Spleen (tissue), 11 donors: ENCODE measurements at regions not wholly inside any gene's neighbourhood (a gene's known extent, or its start where the extent isn't known, plus 50 kb on each side); places are given as distances from the start of the nearest gene placed in this dataset.
A peak's percentile ranks its signal among the peaks of the same experiment; 100 is the strongest.

Source experiments
- DNase-seq: peaks from one replicate; pipeline ENCODE4 v3.0.0-alpha.2; 2020
- H3K27ac ChIP-seq, 8 donors: fragments of 200-600 bp; sonication (generic) in 7 of 8; 1 replicate in 4 of 8; 2 replicates in 4 of 8; pipeline versions ENCODE4 v1.5.0 to v1.8.0; 2016 to 2021; ENCODE audit warnings: inconsistent platforms in 4 of 8, mild to moderate bottlenecking in 4 of 8, moderate library complexity in 1 of 8
- H3K27me3 ChIP-seq, 7 donors: fragments of 200-600 bp; sonication (generic) in 6 of 7; replicated peaks in 1 of 7; 1 replicate in 4 of 7; 2 replicates in 3 of 7; pipeline versions ENCODE4 v1.5.0 to v1.8.0; 2016 to 2021; ENCODE audit warnings: inconsistent platforms in 3 of 7, mild to moderate bottlenecking in 1 of 7
- H3K36me3 ChIP-seq, 6 donors: fragments of 200-600 bp; sonication (generic) in 5 of 6; 1 replicate in 4 of 6; 2 replicates in 2 of 6; pipeline versions ENCODE4 v1.5.0 to v1.8.0; 2016 to 2021; ENCODE audit warnings: inconsistent platforms in 2 of 6
- H3K4me1 ChIP-seq, 6 donors: fragments of 200-600 bp; sonication (generic) in 5 of 6; 1 replicate in 3 of 6; 2 replicates in 3 of 6; pipeline versions ENCODE4 v1.5.0 to v1.8.0; 2016 to 2021; ENCODE audit warnings: inconsistent platforms in 3 of 6
- H3K4me3 ChIP-seq, 8 donors: fragments of 200-600 bp; sonication (generic) in 7 of 8; 1 replicate in 4 of 8; 2 replicates in 4 of 8; pipeline versions ENCODE4 v1.5.0 to v1.8.0; 2016 to 2021; ENCODE audit warnings: inconsistent platforms in 4 of 8, mild to moderate bottlenecking in 4 of 8, moderate library complexity in 2 of 8
- H3K9me3 ChIP-seq, 8 donors: fragments of 200-600 bp; sonication (generic) in 7 of 8; 1 replicate in 4 of 8; 2 replicates in 4 of 8; pipeline versions ENCODE4 v1.5.0 to v1.8.0; 2016 to 2021; ENCODE audit warnings: inconsistent platforms in 4 of 8
- POLR2A ChIP-seq, 3 donors: fragments of 450-650 bp; IDR thresholded peaks; one replicate each; pipeline ENCODE4 v1.5.1; 2017; ENCODE audit warnings: antibody characterized with exemption in 3 of 3, mild to moderate bottlenecking in 1 of 3
- POLR2AphosphoS5 ChIP-seq, 3 donors: sonication (generic); formaldehyde crosslinking; IDR thresholded peaks; one replicate each; pipeline ENCODE4 v1.5.1; 2017; ENCODE audit warnings: antibody characterized with exemption in 3 of 3
- WGBS, 5 donors: extraction: QIAGEN DNeasy Blood & Tissue Kit in 3 of 5; methylation state at CpG; one replicate each; pipeline versions ENCODE4 v1.1.5 to v1.1.7; 2013 to 2018; 5-methylcytosine and 5-hydroxymethylcytosine counted together
- intact Hi-C: fragments of 100-400 bp; cut with DNase I; formaldehyde crosslinking; loops from one replicate; pipeline ENCODE4 v1.15.0; 2023; ENCODE audit warnings: low total_unique reads
- TF ChIP-seq, protein P1 (sequence below), 11 experiments: fragments of 200-600 bp in 7 of 11; fragments of 450-650 bp in 4 of 11; sonication (generic) in 4 of 11; IDR thresholded peaks in 8 of 11; conservative IDR thresholded peaks in 3 of 11; 1 replicate in 7 of 11; 2 replicates in 4 of 11; pipeline versions ENCODE4 v1.4.0 to v1.8.0; 2016 to 2021; ENCODE audit warnings: antibody characterized with exemption in 11 of 11, inconsistent platforms in 4 of 11, mild to moderate bottlenecking in 1 of 11
- donor health status: healthy with polysubstance abuse.
- donor health status: DM: no; HTN: no; CAD: no; lungs with moderate emphysema.
- donor health status: DM: no; HTN: no; CAD: no.
- donor health status: Bipolar disorder and iron deficiency.
- donor health status: healthy.
- donor health status: DM: no; HTN: no; CAD: no.
- donor health status: DM: yes; HTN: yes; CAD: no.

DNA sequence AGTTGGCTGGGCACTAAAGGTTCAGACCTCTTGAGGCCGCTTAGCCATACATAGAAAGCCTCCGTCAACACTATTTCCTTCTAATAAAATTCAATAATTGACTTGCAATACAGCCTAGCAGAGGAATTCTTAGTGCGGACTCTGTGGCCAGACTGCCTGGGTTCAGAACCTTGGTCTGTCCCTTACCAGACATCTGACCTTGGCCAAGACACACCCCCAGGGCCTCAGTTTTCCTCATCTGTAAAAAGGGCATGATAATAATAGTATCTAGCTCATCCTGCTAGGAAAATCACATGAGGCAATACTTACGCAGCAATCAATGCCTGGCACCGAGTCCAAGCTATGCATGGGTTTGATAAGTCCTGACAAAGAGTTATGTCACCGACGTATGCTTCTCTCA, 148.2 kb upstream of the SOD1 start:
- H3K9me3 ChIP-seq, result no peaks in the 10 kb centered on the region
- H3K36me3 ChIP-seq, result no peaks in the 10 kb centered on the region
- no peak overlapping the region for H3K4me3 ChIP-seq
- peaks cover 0 to 8% (median 4%) of the 10 kb centered on the region in 6 donors for H3K4me1 ChIP-seq
- H3K27me3 ChIP-seq, result no peaks in the 10 kb centered on the region
- 93 to 98% (median 95%) methylated on average over 7 of the region's 7 CpGs for WGBS, 5 donors
- no peak for DNase-seq
- H3K27ac ChIP-seq, result no peak overlapping the region
- TF ChIP-seq, protein P1, sequence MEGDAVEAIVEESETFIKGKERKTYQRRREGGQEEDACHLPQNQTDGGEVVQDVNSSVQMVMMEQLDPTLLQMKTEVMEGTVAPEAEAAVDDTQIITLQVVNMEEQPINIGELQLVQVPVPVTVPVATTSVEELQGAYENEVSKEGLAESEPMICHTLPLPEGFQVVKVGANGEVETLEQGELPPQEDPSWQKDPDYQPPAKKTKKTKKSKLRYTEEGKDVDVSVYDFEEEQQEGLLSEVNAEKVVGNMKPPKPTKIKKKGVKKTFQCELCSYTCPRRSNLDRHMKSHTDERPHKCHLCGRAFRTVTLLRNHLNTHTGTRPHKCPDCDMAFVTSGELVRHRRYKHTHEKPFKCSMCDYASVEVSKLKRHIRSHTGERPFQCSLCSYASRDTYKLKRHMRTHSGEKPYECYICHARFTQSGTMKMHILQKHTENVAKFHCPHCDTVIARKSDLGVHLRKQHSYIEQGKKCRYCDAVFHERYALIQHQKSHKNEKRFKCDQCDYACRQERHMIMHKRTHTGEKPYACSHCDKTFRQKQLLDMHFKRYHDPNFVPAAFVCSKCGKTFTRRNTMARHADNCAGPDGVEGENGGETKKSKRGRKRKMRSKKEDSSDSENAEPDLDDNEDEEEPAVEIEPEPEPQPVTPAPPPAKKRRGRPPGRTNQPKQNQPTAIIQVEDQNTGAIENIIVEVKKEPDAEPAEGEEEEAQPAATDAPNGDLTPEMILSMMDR (IDR thresholded peaks at IDR 0.05 in 8 of 11, conservative IDR thresholded peaks at IDR 0.05 in 3 of 11), result no peak
- TF ChIP-seq POLR2A (IDR thresholded peaks at IDR 0.05), result no peak
- TF ChIP-seq POLR2AphosphoS5 (IDR thresholded peaks at IDR 0.05), result no peak
- intact Hi-C loops, result no loop called here

DNA sequence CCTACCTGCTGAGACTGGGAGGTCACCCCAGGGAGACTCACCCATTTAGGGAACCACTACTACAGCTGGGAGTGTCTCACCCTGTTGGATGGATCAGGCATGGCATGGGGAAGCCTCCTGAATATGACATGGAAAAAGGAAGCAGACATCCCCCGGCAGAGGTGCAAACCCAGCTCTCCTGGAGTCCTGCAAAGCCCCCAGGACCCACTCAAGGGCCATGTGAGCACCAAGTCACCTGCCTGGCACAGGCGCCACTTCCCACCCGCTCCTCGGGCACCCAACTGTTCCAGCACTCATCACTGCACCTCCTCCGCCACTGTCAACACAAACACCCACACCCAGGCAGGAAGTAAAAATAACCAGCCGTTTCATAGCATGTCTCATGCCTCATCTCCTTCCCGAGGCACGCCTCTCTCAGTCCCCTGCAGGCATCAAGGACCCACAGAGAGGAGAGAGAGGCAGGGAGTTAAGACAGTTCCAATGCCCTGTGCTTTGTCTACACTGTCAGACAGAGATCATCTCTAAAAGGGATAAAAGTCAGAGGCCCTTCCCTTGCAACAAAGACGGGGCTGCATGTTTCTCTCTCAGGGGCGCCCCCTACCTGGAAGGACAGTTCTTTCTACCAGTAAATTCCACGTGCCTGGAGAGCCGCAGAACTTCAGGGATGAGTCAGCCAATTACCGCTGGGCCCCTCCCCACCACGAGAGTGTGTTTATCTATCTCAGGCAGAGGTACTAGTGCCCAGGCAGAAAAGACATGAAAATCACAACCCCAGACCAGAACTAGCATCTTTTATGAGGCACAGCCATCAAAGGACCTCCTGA, 150.1 kb upstream of the SOD1 start:
- no peaks in the 10 kb centered on the region for H3K9me3 ChIP-seq
- DNase-seq, result no peak
- intact Hi-C loops, result no loop called here
- WGBS, 5 donors, result 48 to 69% (median 63%) methylated on average over 12 to 14 of the region's 14 CpGs
- no peaks in the 10 kb centered on the region for H3K36me3 ChIP-seq
- H3K27ac ChIP-seq, result no peak overlapping the region
- H3K4me3 ChIP-seq, result no peak overlapping the region
- TF ChIP-seq, protein P1 (IDR thresholded peaks at IDR 0.05 in 8 of 11, conservative IDR thresholded peaks at IDR 0.05 in 3 of 11), result peak in 2 of 11 experiments; percentile 11 to 18
- TF ChIP-seq POLR2AphosphoS5 (IDR thresholded peaks at IDR 0.05) (no peak), POLR2A (IDR thresholded peaks at IDR 0.05) (no peak)
- peaks cover 0 to 9% (median 4%) of the 10 kb centered on the region in 6 donors for H3K4me1 ChIP-seq
- no peaks in the 10 kb centered on the region for H3K27me3 ChIP-seq

DNA sequence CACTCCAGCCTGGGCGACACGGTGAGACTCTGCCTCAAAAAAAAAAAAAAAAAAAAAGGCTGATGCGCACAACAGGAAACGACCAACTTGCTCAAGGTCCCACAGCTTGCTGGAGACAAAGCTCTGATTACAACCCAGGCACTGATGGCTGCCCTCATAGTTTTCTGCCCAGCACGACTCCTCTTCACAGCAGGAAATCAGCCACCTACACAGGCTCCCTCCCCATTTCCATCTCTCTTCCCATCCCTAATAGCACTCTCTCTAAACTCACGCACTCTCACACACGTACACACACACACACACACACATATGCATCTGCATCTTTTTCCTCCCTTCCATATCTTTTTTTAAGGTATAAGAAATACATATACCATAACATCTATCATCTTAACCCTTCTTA, 153.5 kb upstream of the SOD1 start:
- H3K36me3 ChIP-seq, result no peaks in the 10 kb centered on the region
- H3K9me3 ChIP-seq, result no peaks in the 10 kb centered on the region
- H3K4me3 ChIP-seq, result no peak overlapping the region
- no peaks in the 10 kb centered on the region for H3K27me3 ChIP-seq
- TF ChIP-seq POLR2A (IDR thresholded peaks at IDR 0.05) (no peak), POLR2AphosphoS5 (IDR thresholded peaks at IDR 0.05) (no peak)
- TF ChIP-seq, protein P1 (IDR thresholded peaks at IDR 0.05 in 8 of 11, conservative IDR thresholded peaks at IDR 0.05 in 3 of 11), result no peak
- 43 to 66% (median 58%) methylated on average over 6 to 7 of the region's 7 CpGs for WGBS, 5 donors
- H3K4me1 ChIP-seq, result peaks cover 0 to 9% (median 4%) of the 10 kb centered on the region in 6 donors
- H3K27ac ChIP-seq, result no peak overlapping the region
- DNase-seq, result no peak
- intact Hi-C loops, result no loop called here

DNA sequence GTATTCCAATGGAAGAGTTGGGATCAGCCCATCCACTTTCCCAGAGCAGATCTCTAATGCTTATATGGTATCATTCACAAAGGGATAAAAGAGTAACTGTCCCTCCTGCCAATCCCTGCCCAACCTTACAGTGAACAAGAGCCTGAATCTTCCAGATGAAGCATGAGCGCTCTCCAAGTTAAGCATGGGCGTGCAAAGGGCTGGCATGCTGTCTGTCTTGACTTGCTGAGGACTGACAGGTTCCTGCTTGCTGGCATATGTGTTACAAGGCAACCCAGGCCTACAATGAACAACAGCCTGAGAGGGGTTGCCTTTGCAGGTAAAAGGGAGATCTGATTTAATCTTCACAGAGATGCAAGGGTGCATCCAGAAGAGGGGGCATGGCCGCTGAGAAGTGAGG, 155.6 kb upstream of the SOD1 start:
- intact Hi-C loops, result no loop called here
- no peak overlapping the region for H3K27ac ChIP-seq
- H3K9me3 ChIP-seq, result no peaks in the 10 kb centered on the region
- H3K27me3 ChIP-seq, result no peaks in the 10 kb centered on the region
- 92 to 94% (median 93%) methylated on average over 3 of the region's 3 CpGs for WGBS, 5 donors
- no peaks in the 10 kb centered on the region for H3K36me3 ChIP-seq
- TF ChIP-seq POLR2A (IDR thresholded peaks at IDR 0.05) (no peak), POLR2AphosphoS5 (IDR thresholded peaks at IDR 0.05) (no peak)
- TF ChIP-seq, protein P1 (IDR thresholded peaks at IDR 0.05 in 8 of 11, conservative IDR thresholded peaks at IDR 0.05 in 3 of 11), result no peak
- no peak for DNase-seq
- H3K4me1 ChIP-seq, result peaks cover 0 to 9% (median 2%) of the 10 kb centered on the region in 6 donors
- H3K4me3 ChIP-seq, result no peak overlapping the region
